NT2/D1 (cell line): ENCODE measurements at regions not wholly inside any gene's neighbourhood (a gene's known extent, or its start where the extent isn't known, plus 50 kb on each side); places are given as distances from the start of the nearest gene placed in this dataset.

Experiments used
- YY1 ChIP-seq: IDR thresholded peaks from 2 replicates; pipeline ENCODE4 v1.6.1; 2011; ENCODE audit not compliant: insufficient read length, insufficient read depth
- ZNF274 ChIP-seq: IDR thresholded peaks from 2 replicates; pipeline ENCODE4 v1.6.1; 2011; ENCODE audit warnings: mild to moderate bottlenecking, low read depth, low read length

- no peak for TF ChIP-seq YY1
- no peak for TF ChIP-seq ZNF274
These were observed 257.1 kb downstream of the OPA1 start for GRCh38 chr3:193850084-193850619.
